Left lung (tissue), 4 donors: ENCODE measurements at regions not wholly inside any gene's neighbourhood (a gene's known extent, or its start where the extent isn't known, plus 50 kb on each side); places are given as distances from the start of the nearest gene placed in this dataset.

Experiments used
- ATAC-seq: fragments of 200-7000 bp; cut with Tn5 transposase; one replicate; pipeline ENCODE4 v1.9.1; 2020; ENCODE audit warnings: moderate library complexity
- DNase-seq, 4 donors: peaks; one replicate each; pipeline ENCODE4 v3.0.0-alpha.2; 2013 to 2020
- H3K27ac ChIP-seq, 2 donors: fragments of 200-600 bp; sonication (generic) in 1 of 2; one replicate each; pipeline versions ENCODE4 v1.5.0 to v1.8.0; 2020 to 2021
- H3K27me3 ChIP-seq, 2 donors: fragments of 200-600 bp; sonication (generic) in 1 of 2; one replicate each; pipeline versions ENCODE4 v1.5.0 to v1.8.0; 2020 to 2021
- H3K36me3 ChIP-seq, 2 donors: fragments of 200-600 bp; sonication (generic) in 1 of 2; one replicate each; pipeline versions ENCODE4 v1.5.0 to v1.8.0; 2020 to 2021
- H3K4me1 ChIP-seq, 2 donors: fragments of 200-600 bp; one replicate each; pipeline ENCODE4 v1.8.0; 2021
- H3K4me3 ChIP-seq, 2 donors: fragments of 200-600 bp; sonication (generic) in 1 of 2; one replicate each; pipeline versions ENCODE4 v1.5.0 to v1.8.0; 2020 to 2021; ENCODE audit warnings: mild to moderate bottlenecking in 1 of 2
- H3K9me3 ChIP-seq, 2 donors: fragments of 200-600 bp; sonication (generic) in 1 of 2; one replicate each; pipeline versions ENCODE4 v1.5.0 to v1.8.0; 2020 to 2021
- intact Hi-C, 2 donors: fragments of 100-400 bp; cut with DNase I; formaldehyde crosslinking; loops; one replicate each; pipeline versions ENCODE4 v1.11.2 to v1.14.2; 2022
- TF ChIP-seq, protein P1 (sequence below), 2 donors: fragments of 200-600 bp; sonication (generic) in 1 of 2; IDR thresholded peaks; one replicate each; pipeline versions ENCODE4 v1.5.0 to v1.8.0; 2021; ENCODE audit warnings: antibody characterized with exemption in 2 of 2
- donor health status: DM: no; HTN: yes; CAD: no.
- donor health status: DM: no; HTN: no; CAD: no.

GRCh38 chr2:40746191-40746590 is 294.3 kb upstream of the SLC8A1 start:
- intact Hi-C loops, result no loop called here
- TF ChIP-seq, protein P1, sequence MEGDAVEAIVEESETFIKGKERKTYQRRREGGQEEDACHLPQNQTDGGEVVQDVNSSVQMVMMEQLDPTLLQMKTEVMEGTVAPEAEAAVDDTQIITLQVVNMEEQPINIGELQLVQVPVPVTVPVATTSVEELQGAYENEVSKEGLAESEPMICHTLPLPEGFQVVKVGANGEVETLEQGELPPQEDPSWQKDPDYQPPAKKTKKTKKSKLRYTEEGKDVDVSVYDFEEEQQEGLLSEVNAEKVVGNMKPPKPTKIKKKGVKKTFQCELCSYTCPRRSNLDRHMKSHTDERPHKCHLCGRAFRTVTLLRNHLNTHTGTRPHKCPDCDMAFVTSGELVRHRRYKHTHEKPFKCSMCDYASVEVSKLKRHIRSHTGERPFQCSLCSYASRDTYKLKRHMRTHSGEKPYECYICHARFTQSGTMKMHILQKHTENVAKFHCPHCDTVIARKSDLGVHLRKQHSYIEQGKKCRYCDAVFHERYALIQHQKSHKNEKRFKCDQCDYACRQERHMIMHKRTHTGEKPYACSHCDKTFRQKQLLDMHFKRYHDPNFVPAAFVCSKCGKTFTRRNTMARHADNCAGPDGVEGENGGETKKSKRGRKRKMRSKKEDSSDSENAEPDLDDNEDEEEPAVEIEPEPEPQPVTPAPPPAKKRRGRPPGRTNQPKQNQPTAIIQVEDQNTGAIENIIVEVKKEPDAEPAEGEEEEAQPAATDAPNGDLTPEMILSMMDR (IDR thresholded peaks at IDR 0.05), result no peak
- H3K9me3 ChIP-seq, result no peaks in the 10 kb centered on the region
- no peaks in the 10 kb centered on the region for H3K27me3 ChIP-seq
- DNase-seq, result no peak
- no peak for ATAC-seq
- no peaks in the 10 kb centered on the region for H3K36me3 ChIP-seq
- H3K4me3 ChIP-seq, result no peak overlapping the region
- H3K4me1 ChIP-seq, result no peaks in the 10 kb centered on the region
- no peak overlapping the region for H3K27ac ChIP-seq

GRCh38 chr2:40751981-40752380 is 300.1 kb upstream of the SLC8A1 start:
- intact Hi-C loops, result no loop called here
- ATAC-seq, result no peak
- Histone ChIP-seq H3K4me1 (no peaks in the 10 kb centered on the region), H3K36me3 (no peaks in the 10 kb centered on the region), H3K27ac (no peak overlapping the region), H3K27me3 (no peaks in the 10 kb centered on the region), H3K4me3 (no peak overlapping the region), H3K9me3 (no peaks in the 10 kb centered on the region)
- TF ChIP-seq, protein P1 (IDR thresholded peaks at IDR 0.05), result no peak
- DNase-seq, result no peak

GRCh38 chr2:40752796-40753195 is 300.9 kb upstream of the SLC8A1 start:
- H3K36me3 ChIP-seq, result no peaks in the 10 kb centered on the region
- H3K4me1 ChIP-seq, result no peaks in the 10 kb centered on the region
- no peak overlapping the region for H3K4me3 ChIP-seq
- no peaks in the 10 kb centered on the region for H3K9me3 ChIP-seq
- TF ChIP-seq, protein P1 (IDR thresholded peaks at IDR 0.05), result no peak
- intact Hi-C loops, result no loop called here
- peak in 1 of 4 donors; percentile 12 for DNase-seq
- ATAC-seq, result peak; percentile 21
- H3K27me3 ChIP-seq, result no peaks in the 10 kb centered on the region
- H3K27ac ChIP-seq, result no peak overlapping the region

DNA sequence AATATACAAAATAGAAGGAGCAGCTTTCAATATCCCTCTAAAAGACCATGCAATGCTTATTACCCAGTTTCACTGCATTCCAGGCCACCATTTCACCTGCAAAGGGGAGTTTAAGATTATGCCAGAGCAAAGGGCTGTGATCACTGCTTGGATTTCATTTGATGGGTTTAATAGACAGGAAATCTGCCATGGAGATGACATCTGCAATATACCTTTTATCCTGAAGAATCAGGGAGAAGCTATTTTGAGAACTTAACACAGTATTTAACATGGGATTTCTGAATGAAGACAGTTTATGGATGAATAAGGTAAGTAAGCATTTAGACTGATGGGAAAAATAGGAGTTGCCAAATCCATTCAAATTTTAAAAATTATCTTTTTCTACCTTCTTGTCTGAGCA is 303.0 kb upstream of the SLC8A1 start:
- TF ChIP-seq, protein P1 (IDR thresholded peaks at IDR 0.05), result no peak
- H3K4me3 ChIP-seq, result no peak overlapping the region
- intact Hi-C loops, result no loop called here
- no peak overlapping the region for H3K27ac ChIP-seq
- no peak for ATAC-seq
- no peaks in the 10 kb centered on the region for H3K9me3 ChIP-seq
- H3K4me1 ChIP-seq, result peaks cover 0 to 2% of the 10 kb centered on the region in 2 donors
- no peaks in the 10 kb centered on the region for H3K27me3 ChIP-seq
- DNase-seq, result no peak
- no peaks in the 10 kb centered on the region for H3K36me3 ChIP-seq

GRCh38 chr2:40758401-40759155 is 306.7 kb upstream of the SLC8A1 start:
- H3K27me3 ChIP-seq, result no peaks in the 10 kb centered on the region
- DNase-seq (no peak), ATAC-seq (no peak)
- peaks cover 0 to 2% of the 10 kb centered on the region in 2 donors for H3K4me1 ChIP-seq
- TF ChIP-seq, protein P1 (IDR thresholded peaks at IDR 0.05), result no peak
- intact Hi-C loops, result no loop called here
- no peaks in the 10 kb centered on the region for H3K36me3 ChIP-seq
- no peak overlapping the region for H3K27ac ChIP-seq
- H3K9me3 ChIP-seq, result no peaks in the 10 kb centered on the region
- H3K4me3 ChIP-seq, result no peak overlapping the region
